Small intestine (tissue), 7 donors: ENCODE measurements at regions not wholly inside any gene's neighbourhood (a gene's known extent, or its start where the extent isn't known, plus 50 kb on each side); places are given as distances from the start of the nearest gene placed in this dataset.

ENCODE experiments used
- DNase-seq, 2 donors: peaks; one replicate each; pipeline versions ENCODE4 v3.0.0 to v3.0.0-alpha.2; 2013
- FAIRE-seq: peaks from 2 replicates; lab custom pipeline; 2012; peaks lifted over from hg19 to GRCh38; lab: Jason Lieb, UNC
- H3K27ac ChIP-seq, 3 donors: one replicate each; pipeline ENCODE4 v1.5.1; 2013; ENCODE audit warnings: low read length in 2 of 3, mild to moderate bottlenecking in 2 of 3, control low read depth in 1 of 3, inconsistent platforms in 1 of 3, low read depth in 1 of 3, moderate library complexity in 1 of 3
- H3K27me3 ChIP-seq, 3 donors: one replicate each; pipeline ENCODE4 v1.6.1; 2013; ENCODE audit warnings: low read length in 3 of 3, inconsistent platforms in 1 of 3; ENCODE audit not compliant: control insufficient read depth in 3 of 3, insufficient read depth in 3 of 3
- H3K36me3 ChIP-seq, 3 donors: one replicate each; pipeline ENCODE4 v1.6.1; 2013; ENCODE audit warnings: low read length in 3 of 3, inconsistent platforms in 1 of 3, low read depth in 1 of 3, mild to moderate bottlenecking in 1 of 3, moderate library complexity in 1 of 3; ENCODE audit not compliant: control insufficient read depth in 3 of 3, insufficient read depth in 2 of 3
- H3K4me1 ChIP-seq, 3 donors: one replicate each; pipeline ENCODE4 v1.6.1; 2013; ENCODE audit warnings: low read length in 2 of 3, inconsistent platforms in 1 of 3, low read depth in 1 of 3, mild to moderate bottlenecking in 1 of 3, moderate library complexity in 1 of 3; ENCODE audit not compliant: control insufficient read depth in 3 of 3, insufficient read depth in 2 of 3
- H3K4me3 ChIP-seq, 3 donors: one replicate each; pipeline ENCODE4 v1.5.1; 2013; ENCODE audit warnings: low read length in 3 of 3, control low read depth in 1 of 3, inconsistent platforms in 1 of 3, low read depth in 1 of 3, mild to moderate bottlenecking in 1 of 3, moderate library complexity in 1 of 3
- H3K9me3 ChIP-seq, 2 donors: one replicate each; pipeline ENCODE4 v1.6.1; 2013; ENCODE audit warnings: low read depth in 1 of 2, low read length in 1 of 2; ENCODE audit not compliant: control insufficient read depth in 2 of 2, insufficient read depth in 1 of 2
- WGBS, 3 donors: extraction: QIAGEN DNeasy Blood & Tissue Kit; methylation state at CpG; one replicate each; pipeline ENCODE4 v1.1.7; 2013; 5-methylcytosine and 5-hydroxymethylcytosine counted together
- donor health status: healthy with polysubstance abuse.
- donor health status: control.
- donor health status: control.
- donor health status: Bipolar disorder and iron deficiency.
- donor health status: healthy.

- DNase-seq, result no peak
- Histone ChIP-seq H3K36me3 (no peaks in the 10 kb centered on the region), H3K27me3 (no peaks in the 10 kb centered on the region), H3K4me1 (no peaks in the 10 kb centered on the region), H3K9me3 (peaks cover 1 to 9% of the 10 kb centered on the region in 2 donors), H3K4me3 (no peak overlapping the region), H3K27ac (no peak overlapping the region)
- 52 to 78% (median 62%) methylated on average over 4 of the region's 4 CpGs for WGBS, 3 donors
- FAIRE-seq, result no peak
Observed at GRCh38 chr6:22783931-22784330, 214.6 kb downstream of the HDGFL1 start.

- no peaks in the 10 kb centered on the region for H3K9me3 ChIP-seq
- H3K27ac ChIP-seq, result peak overlapping the region in 1 of 3 donors; percentile 42
- H3K4me3 ChIP-seq, result no peak overlapping the region
- DNase-seq (no peak), FAIRE-seq (no peak)
- no peaks in the 10 kb centered on the region for H3K4me1 ChIP-seq
- no peaks in the 10 kb centered on the region for H3K36me3 ChIP-seq
- 71 to 86% (median 84%) methylated on average over 12 of the region's 12 CpGs for WGBS, 3 donors
- no peaks in the 10 kb centered on the region for H3K27me3 ChIP-seq
Observed at GRCh38 chr6:22784601-22785410, 215.4 kb downstream of the HDGFL1 start.

GRCh38 chr6:22788038-22788437 is 218.7 kb downstream of the HDGFL1 start:
- FAIRE-seq, result no peak
- H3K27me3 ChIP-seq, result no peaks in the 10 kb centered on the region
- no peaks in the 10 kb centered on the region for H3K36me3 ChIP-seq
- DNase-seq, result no peak
- peaks cover 0 to 3% of the 10 kb centered on the region in 2 donors for H3K9me3 ChIP-seq
- 80 to 86% (median 85%) methylated on average over 7 of the region's 7 CpGs for WGBS, 3 donors
- H3K4me1 ChIP-seq, result no peaks in the 10 kb centered on the region
- no peak overlapping the region for H3K27ac ChIP-seq
- H3K4me3 ChIP-seq, result no peak overlapping the region

GRCh38 chr6:22789315-22789714 is 219.9 kb downstream of the HDGFL1 start:
- H3K27ac ChIP-seq, result no peak overlapping the region
- H3K4me1 ChIP-seq, result no peaks in the 10 kb centered on the region
- DNase-seq, result no peak
- peaks cover 0 to 3% of the 10 kb centered on the region in 2 donors for H3K9me3 ChIP-seq
- no peak for FAIRE-seq
- no peak overlapping the region for H3K4me3 ChIP-seq
- H3K36me3 ChIP-seq, result no peaks in the 10 kb centered on the region
- WGBS, 3 donors, result 86 to 90% (median 88%) methylated on average over 5 of the region's 5 CpGs
- no peaks in the 10 kb centered on the region for H3K27me3 ChIP-seq

- no peak overlapping the region for H3K27ac ChIP-seq
- DNase-seq (no peak), FAIRE-seq (no peak)
- no peaks in the 10 kb centered on the region for H3K4me1 ChIP-seq
- no peaks in the 10 kb centered on the region for H3K27me3 ChIP-seq
- H3K4me3 ChIP-seq, result no peak overlapping the region
- H3K9me3 ChIP-seq, result peaks cover 0 to 9% of the 10 kb centered on the region in 2 donors
- no peaks in the 10 kb centered on the region for H3K36me3 ChIP-seq
- 91 to 100% (median 92%) methylated on average over 1 of the region's 1 CpG for WGBS, 3 donors
Observed at GRCh38 chr6:22794844-22795243, 225.5 kb downstream of the HDGFL1 start.

GRCh38 chr6:22800451-22800850 is 231.1 kb downstream of the HDGFL1 start:
- no peak overlapping the region for H3K27ac ChIP-seq
- no peaks in the 10 kb centered on the region for H3K36me3 ChIP-seq
- DNase-seq, result no peak
- no peaks in the 10 kb centered on the region for H3K4me1 ChIP-seq
- FAIRE-seq, result no peak
- H3K4me3 ChIP-seq, result no peak overlapping the region
- WGBS, 3 donors, result 75 to 93% (median 88%) methylated on average over 1 of the region's 1 CpG
- no peaks in the 10 kb centered on the region for H3K27me3 ChIP-seq
- H3K9me3 ChIP-seq, result no peaks in the 10 kb centered on the region

GRCh38 chr6:22801831-22802230 is 232.5 kb downstream of the HDGFL1 start:
- WGBS, 3 donors, result 86 to 88% (median 88%) methylated on average over 2 of the region's 2 CpGs
- H3K4me3 ChIP-seq, result no peak overlapping the region

GRCh38 chr6:22804620-22805261 is 235.4 kb downstream of the HDGFL1 start:
- H3K4me1 ChIP-seq, result peaks cover 0 to 8% (median 0%) of the 10 kb centered on the region in 3 donors
- H3K9me3 ChIP-seq, result no peaks in the 10 kb centered on the region
- no peak overlapping the region for H3K27ac ChIP-seq
- WGBS, 3 donors, result 73 to 85% (median 74%) methylated on average over 6 of the region's 6 CpGs
- no peaks in the 10 kb centered on the region for H3K36me3 ChIP-seq
- FAIRE-seq, result no peak
- H3K27me3 ChIP-seq, result no peaks in the 10 kb centered on the region
- H3K4me3 ChIP-seq, result no peak overlapping the region
- no peak for DNase-seq

More at GRCh38 chr6:22801831-22802230, 232.5 kb downstream of the HDGFL1 start:
- Histone ChIP-seq H3K9me3 (no peaks in the 10 kb centered on the region), H3K27ac (no peak overlapping the region), H3K27me3 (no peaks in the 10 kb centered on the region), H3K36me3 (no peaks in the 10 kb centered on the region), H3K4me1 (no peaks in the 10 kb centered on the region)
- FAIRE-seq, result no peak
- no peak for DNase-seq
